ENCODE measurements at regions not wholly inside any gene's neighbourhood (a gene's known extent, or its start where the extent isn't known, plus 50 kb on each side); places are given as distances from the start of the nearest gene placed in this dataset.

DNA sequence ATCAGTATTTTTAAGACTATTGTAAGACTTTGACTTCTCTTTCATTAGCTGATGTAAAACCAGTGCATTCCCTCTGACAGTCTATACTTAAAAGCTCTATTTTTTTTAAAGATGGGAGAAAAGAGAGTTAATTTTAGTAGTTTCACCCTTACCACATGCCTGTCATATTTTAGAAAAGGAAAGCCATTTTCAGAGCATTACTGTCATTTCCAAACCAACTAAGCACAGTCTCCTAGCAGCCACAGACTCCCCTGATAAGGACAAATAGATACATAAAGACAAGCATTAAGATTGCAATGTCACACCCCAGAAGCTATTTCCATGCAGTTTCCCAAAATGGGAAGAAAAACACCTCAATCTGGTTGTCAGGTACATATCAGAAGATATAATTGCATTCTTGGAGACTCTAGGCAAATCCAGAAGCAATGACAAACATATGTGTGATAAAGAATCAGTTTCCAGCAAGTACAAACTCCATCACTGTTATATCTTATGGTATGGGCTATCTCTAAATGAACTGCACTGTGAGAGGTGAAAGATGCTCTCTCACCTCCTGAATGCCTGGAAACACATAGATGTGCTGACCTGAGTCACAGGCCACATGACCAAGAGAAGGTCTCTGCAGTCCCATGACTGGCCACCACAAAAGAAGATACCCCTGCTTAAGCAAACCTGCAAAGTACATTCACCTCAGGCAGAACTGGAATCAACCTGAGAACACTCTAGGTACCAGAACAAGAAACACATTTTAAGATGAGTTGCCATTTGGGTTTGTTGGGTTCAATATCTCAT, 303.3 kb downstream of the POU4F1 start:
- TF ChIP-seq, protein P1, sequence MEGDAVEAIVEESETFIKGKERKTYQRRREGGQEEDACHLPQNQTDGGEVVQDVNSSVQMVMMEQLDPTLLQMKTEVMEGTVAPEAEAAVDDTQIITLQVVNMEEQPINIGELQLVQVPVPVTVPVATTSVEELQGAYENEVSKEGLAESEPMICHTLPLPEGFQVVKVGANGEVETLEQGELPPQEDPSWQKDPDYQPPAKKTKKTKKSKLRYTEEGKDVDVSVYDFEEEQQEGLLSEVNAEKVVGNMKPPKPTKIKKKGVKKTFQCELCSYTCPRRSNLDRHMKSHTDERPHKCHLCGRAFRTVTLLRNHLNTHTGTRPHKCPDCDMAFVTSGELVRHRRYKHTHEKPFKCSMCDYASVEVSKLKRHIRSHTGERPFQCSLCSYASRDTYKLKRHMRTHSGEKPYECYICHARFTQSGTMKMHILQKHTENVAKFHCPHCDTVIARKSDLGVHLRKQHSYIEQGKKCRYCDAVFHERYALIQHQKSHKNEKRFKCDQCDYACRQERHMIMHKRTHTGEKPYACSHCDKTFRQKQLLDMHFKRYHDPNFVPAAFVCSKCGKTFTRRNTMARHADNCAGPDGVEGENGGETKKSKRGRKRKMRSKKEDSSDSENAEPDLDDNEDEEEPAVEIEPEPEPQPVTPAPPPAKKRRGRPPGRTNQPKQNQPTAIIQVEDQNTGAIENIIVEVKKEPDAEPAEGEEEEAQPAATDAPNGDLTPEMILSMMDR (IDR thresholded peaks at IDR 0.05) = no peak
- no peak for TF ChIP-seq EZH2phosphoT487 (IDR thresholded peaks at IDR 0.05)

Data from neural progenitor cell (in vitro differentiated cells).